ENCODE measurements at regions not wholly inside any gene's neighbourhood (a gene's known extent, or its start where the extent isn't known, plus 50 kb on each side); places are given as distances from the start of the nearest gene placed in this dataset.

GRCh38 chr17:69900829-69901228 is 174.2 kb upstream of the KCNJ16 start (continued):
- no peak for TF ChIP-seq ZNF644 (tag; IDR thresholded peaks at IDR 0.05; ENCODE audit: low read depth)

- no peak overlapping the region for H3K9ac ChIP-seq (ENCODE audit: insufficient read depth in 1 of 2, low read depth in 2 of 2, low read length in 2 of 2)
- no peak overlapping the region for H3K4me3 ChIP-seq
- H3K79me2 ChIP-seq (ENCODE audit: control insufficient read depth, insufficient read depth, low read length): no peaks in the 10 kb centered on the region
- no peaks in the 10 kb centered on the region for H3K9me3 ChIP-seq (replicated peaks; ENCODE audit: control insufficient read depth, insufficient read depth, low read depth, low read length)
- peaks cover 0 to 8% of the 10 kb centered on the region in 2 experiments; a peak in 2 of 5 replicates for H3K4me1 ChIP-seq (replicated peaks in 1 of 2; ENCODE audit: control insufficient read depth in 2 of 2, insufficient read depth in 2 of 2, low read length in 2 of 2)
- CTCF ChIA-PET (ENCODE audit: low intra/inter-chr PET ratio): no interaction called here
- no peaks in the 10 kb centered on the region for H3K27me3 ChIP-seq (ENCODE audit: control insufficient read depth in 2 of 2, insufficient read depth in 2 of 2, low read length in 2 of 2)
- no peaks in the 10 kb centered on the region for H4K20me1 ChIP-seq (replicated peaks; ENCODE audit: control insufficient read depth, insufficient read depth, low read length)
- H3K4me2 ChIP-seq (ENCODE audit: insufficient read depth, low read length): no peak overlapping the region; the same call in 1 of the 2 replicates
- FAIRE-seq (no peak), ATAC-seq (no peak), DNase-seq (ENCODE audit: extremely low read depth in 1 of 4, low spot score in 3 of 4) (no peak)
- in situ Hi-C loops (cut with MboI): no loop called here
- H2AFZ ChIP-seq (ENCODE audit: low read depth, low read length): no peak overlapping the region
- no peaks in the 10 kb centered on the region for H3K36me3 ChIP-seq (ENCODE audit: control insufficient read depth, insufficient read depth, low read length)
- no TSS peak for BruUV-seq (replicated peaks)
- WGBS (ENCODE audit: insufficient coverage, low coverage, missing lambda C conversion rate): 22% methylated on average over 4 of the region's 4 CpGs
- H3K9me1 ChIP-seq (ENCODE audit: control insufficient read depth, insufficient read depth, low read length): no peaks in the 10 kb centered on the region
- H3K27ac ChIP-seq (ENCODE audit: extremely low read depth, low read depth, low read length): no peak overlapping the region
- intact Hi-C loops (cut with micrococcal nuclease): no loop called here
- POLR2A ChIA-PET: no interaction called here
- TF ChIP-seq HNRNPLL (IDR thresholded peaks at IDR 0.05; ENCODE audit: low read depth, low read length, poor library complexity, severe bottlenecking): no peak
- TF ChIP-seq, protein P1, sequence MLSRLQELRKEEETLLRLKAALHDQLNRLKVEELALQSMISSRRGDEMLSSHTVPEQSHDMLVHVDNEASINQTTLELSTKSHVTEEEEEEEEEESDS (CRISPR knock-in tag; IDR thresholded peaks at IDR 0.05): no peak
- no peak for TF ChIP-seq TCF7L2 (IDR thresholded peaks at IDR 0.05; ENCODE audit: low read depth, low read length)
- no peak for TF ChIP-seq POLR2G (IDR thresholded peaks at IDR 0.05; ENCODE audit: low read depth, low read length)
- TF ChIP-seq, protein P2, sequence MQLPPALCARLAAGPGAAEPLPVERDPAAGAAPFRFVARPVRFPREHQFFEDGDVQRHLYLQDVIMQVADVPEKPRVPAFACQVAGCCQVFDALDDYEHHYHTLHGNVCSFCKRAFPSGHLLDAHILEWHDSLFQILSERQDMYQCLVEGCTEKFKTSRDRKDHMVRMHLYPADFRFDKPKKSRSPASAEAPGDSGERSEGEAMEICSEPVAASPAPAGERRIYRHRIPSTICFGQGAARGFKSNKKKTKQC (CRISPR knock-in tag; IDR thresholded peaks at IDR 0.05): no peak
- TF ChIP-seq ZNF324 (CRISPR knock-in tag; IDR thresholded peaks at IDR 0.05): no peak
- no peak for TF ChIP-seq KAT8 (IDR thresholded peaks at IDR 0.05; ENCODE audit: low read depth)
- TF ChIP-seq ELF1 (tag; IDR thresholded peaks at IDR 0.05): no peak
- TF ChIP-seq ADNP (tag; IDR thresholded peaks at IDR 0.05): peak; percentile 91
- peak; percentile 91 for TF ChIP-seq RBM25 (IDR thresholded peaks at IDR 0.05; ENCODE audit: low read depth, low read length, severe bottlenecking)
- TF ChIP-seq ZNF609 (CRISPR knock-in tag; IDR thresholded peaks at IDR 0.05; ENCODE audit: borderline replicate concordance): no peak
- TF ChIP-seq IFI16 (CRISPR knock-in tag; IDR thresholded peaks at IDR 0.05): no peak
- no peak for TF ChIP-seq IRF2 (CRISPR knock-in tag; IDR thresholded peaks at IDR 0.05)
- TF ChIP-seq ZNF398 (CRISPR knock-in tag; IDR thresholded peaks at IDR 0.05): no peak
Measured at GRCh38 chr17:69906306-69906705, 168.7 kb upstream of the KCNJ16 start.

Measured in K562 (cell line).